ENCODE measurements at regions not wholly inside any gene's neighbourhood (a gene's known extent, or its start where the extent isn't known, plus 50 kb on each side); places are given as distances from the start of the nearest gene placed in this dataset.

- no peaks in the 10 kb centered on the region for H3K4me1 ChIP-seq (ENCODE audit: control insufficient read depth in 4 of 4, insufficient read depth in 4 of 4, low read length in 3 of 4)
- H3K9me3 ChIP-seq (ENCODE audit: control insufficient read depth in 4 of 4, low read length in 3 of 4), result no peaks in the 10 kb centered on the region
- TF ChIP-seq RAD21 (IDR thresholded peaks at IDR 0.05), result no peak
- no peak for TF ChIP-seq ZBTB33 (IDR thresholded peaks at IDR 0.05)
- TF ChIP-seq RXRA (IDR thresholded peaks at IDR 0.05), result no peak
- TF ChIP-seq ATF3 (IDR thresholded peaks at IDR 0.05), result no peak
- no peak for TF ChIP-seq HNF4A (conservative IDR thresholded peaks at IDR 0.05)
- TF ChIP-seq JUND (IDR thresholded peaks at IDR 0.05), result no peak
- no peak for TF ChIP-seq NR2F2 (IDR thresholded peaks at IDR 0.05)
- TF ChIP-seq EGR1 (IDR thresholded peaks at IDR 0.05; ENCODE audit: low read depth in 2 of 2), result no peak
- TF ChIP-seq CTCF (IDR thresholded peaks at IDR 0.05; ENCODE audit: low read depth, low read length, missing input control), result no peak
- no peak for TF ChIP-seq FOXA2 (IDR thresholded peaks at IDR 0.05)
- TF ChIP-seq MAX (IDR thresholded peaks at IDR 0.05), result no peak
- TF ChIP-seq YY1 (IDR thresholded peaks at IDR 0.05), result no peak
- TF ChIP-seq REST (IDR thresholded peaks at IDR 0.05), result no peak
- TF ChIP-seq HNF4G (IDR thresholded peaks at IDR 0.05), result no peak
- no peak for TF ChIP-seq FOXA1 (IDR thresholded peaks at IDR 0.05)
- WGBS, result 90% methylated on average over 5 of the region's 5 CpGs
- H3K4me3 ChIP-seq (ENCODE audit: low read depth in 1 of 3, low read length in 3 of 3), result no peak overlapping the region
- H3K27ac ChIP-seq (ENCODE audit: low read depth in 1 of 2, low read length in 2 of 2), result no peak overlapping the region
- no peak overlapping the region for H3K9ac ChIP-seq (ENCODE audit: low read depth in 1 of 2, low read length in 2 of 2)
- no peaks in the 10 kb centered on the region for H3K27me3 ChIP-seq (ENCODE audit: control insufficient read depth in 4 of 4, insufficient read depth in 4 of 4, low read length in 3 of 4)
- DNase-seq (ENCODE audit: low spot score), result no peak
- H3K36me3 ChIP-seq (ENCODE audit: control insufficient read depth in 4 of 4, insufficient read depth in 3 of 4, low read depth in 1 of 4, low read length in 3 of 4), result no peaks in the 10 kb centered on the region
These were observed 151.5 kb downstream of the KIF20B start for GRCh38 chr10:89852872-89853271.

GRCh38 chr10:89853781-89854191 is 152.4 kb downstream of the KIF20B start:
- 58% methylated on average over 18 of the region's 18 CpGs for WGBS
- no peaks in the 10 kb centered on the region for H3K4me1 ChIP-seq (ENCODE audit: control insufficient read depth in 4 of 4, insufficient read depth in 4 of 4, low read length in 3 of 4)
- H3K9me3 ChIP-seq (ENCODE audit: control insufficient read depth in 4 of 4, low read length in 3 of 4), result no peaks in the 10 kb centered on the region
- H3K27me3 ChIP-seq (ENCODE audit: control insufficient read depth in 4 of 4, insufficient read depth in 4 of 4, low read length in 3 of 4), result no peaks in the 10 kb centered on the region
- no peak overlapping the region for H3K4me3 ChIP-seq (ENCODE audit: low read depth in 1 of 3, low read length in 3 of 3)
- H3K27ac ChIP-seq (ENCODE audit: low read depth in 1 of 2, low read length in 2 of 2), result no peak overlapping the region
- H3K36me3 ChIP-seq (ENCODE audit: control insufficient read depth in 4 of 4, insufficient read depth in 3 of 4, low read depth in 1 of 4, low read length in 3 of 4), result no peaks in the 10 kb centered on the region
- no peak for DNase-seq (ENCODE audit: low spot score)
- H3K9ac ChIP-seq (ENCODE audit: low read depth in 1 of 2, low read length in 2 of 2), result no peak overlapping the region
- no peak for TF ChIP-seq REST (IDR thresholded peaks at IDR 0.05)
- TF ChIP-seq FOXA2 (IDR thresholded peaks at IDR 0.05), result no peak
- no peak for TF ChIP-seq NR2F2 (IDR thresholded peaks at IDR 0.05)
